ENCODE measurements at regions not wholly inside any gene's neighbourhood (a gene's known extent, or its start where the extent isn't known, plus 50 kb on each side); places are given as distances from the start of the nearest gene placed in this dataset.
A peak's percentile ranks its signal among the peaks of the same experiment; 100 is the strongest.

GRCh38 chr4:184282251-184282713 is 64.6 kb upstream of the ENPP6 start (continued):
- peak; percentile 50 to 70 (median 61) for TF ChIP-seq CTCF (IDR thresholded peaks at IDR 0.05 in 2 of 3, conservative IDR thresholded peaks at IDR 0.05 in 1 of 3; ENCODE audit: control insufficient read depth in 2 of 3, extremely low read depth in 1 of 3, insufficient read depth in 1 of 3, low read depth in 3 of 3, low read length in 3 of 3)
- TF ChIP-seq USF2 (IDR thresholded peaks at IDR 0.05; ENCODE audit: borderline replicate concordance, low read depth, low read length), result no peak
- TF ChIP-seq ETV6 (conservative IDR thresholded peaks at IDR 0.05 in 1 of 2, IDR thresholded peaks at IDR 0.05 in 1 of 2; ENCODE audit: borderline replicate concordance in 1 of 2, low read depth in 1 of 2), result peak in 1 of 2 experiments; percentile 54; a peak in 1 of 4 replicates
- TF ChIP-seq PRDM15 (CRISPR knock-in tag; IDR thresholded peaks at IDR 0.05), result no peak
- TF ChIP-seq ZSCAN29 (IDR thresholded peaks at IDR 0.05), result 0 out of 2 replicates have a peak, but pooled peaks have one; percentile 8
- TF ChIP-seq, protein P1, sequence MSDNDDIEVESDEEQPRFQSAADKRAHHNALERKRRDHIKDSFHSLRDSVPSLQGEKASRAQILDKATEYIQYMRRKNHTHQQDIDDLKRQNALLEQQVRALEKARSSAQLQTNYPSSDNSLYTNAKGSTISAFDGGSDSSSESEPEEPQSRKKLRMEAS (IDR thresholded peaks at IDR 0.05; ENCODE audit: low read depth, low read length), result no peak
- no peak for TF ChIP-seq CHD2 (IDR thresholded peaks at IDR 0.05; ENCODE audit: borderline replicate concordance, low read depth, low read length)
- TF ChIP-seq PAX5 (IDR thresholded peaks at IDR 0.05; ENCODE audit: borderline replicate concordance, low read depth, low read length), result peak; percentile 61; the same call in 1 of the 2 replicates
- TF ChIP-seq JUNB (IDR thresholded peaks at IDR 0.05), result no peak
- TF ChIP-seq CHD1 (IDR thresholded peaks at IDR 0.05; ENCODE audit: low read depth, low read length), result 0 out of 2 replicates have a peak, but pooled peaks have one; percentile 19
- peak; percentile 31 for TF ChIP-seq IKZF1 (conservative IDR thresholded peaks at IDR 0.05)
- peak; percentile 62 for TF ChIP-seq POLR2A (IDR thresholded peaks at IDR 0.05; ENCODE audit: low read depth, low read length)
- TF ChIP-seq NR2F1 (conservative IDR thresholded peaks at IDR 0.05), result peak; percentile 52
- TF ChIP-seq TCF12 (IDR thresholded peaks at IDR 0.05; ENCODE audit: low read depth, low read length), result 0 out of 2 replicates have a peak, but pooled peaks have one; percentile 39
- TF ChIP-seq HDAC6 (IDR thresholded peaks at IDR 0.05; ENCODE audit: unreplicated experiment), result peak; percentile 31
- TF ChIP-seq, protein P2, sequence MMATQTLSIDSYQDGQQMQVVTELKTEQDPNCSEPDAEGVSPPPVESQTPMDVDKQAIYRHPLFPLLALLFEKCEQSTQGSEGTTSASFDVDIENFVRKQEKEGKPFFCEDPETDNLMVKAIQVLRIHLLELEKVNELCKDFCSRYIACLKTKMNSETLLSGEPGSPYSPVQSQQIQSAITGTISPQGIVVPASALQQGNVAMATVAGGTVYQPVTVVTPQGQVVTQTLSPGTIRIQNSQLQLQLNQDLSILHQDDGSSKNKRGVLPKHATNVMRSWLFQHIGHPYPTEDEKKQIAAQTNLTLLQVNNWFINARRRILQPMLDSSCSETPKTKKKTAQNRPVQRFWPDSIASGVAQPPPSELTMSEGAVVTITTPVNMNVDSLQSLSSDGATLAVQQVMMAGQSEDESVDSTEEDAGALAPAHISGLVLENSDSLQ (IDR thresholded peaks at IDR 0.05), result peak; percentile 42; the same call in 1 of the 2 replicates
- peak; percentile 61 for TF ChIP-seq POLR2AphosphoS5 (IDR thresholded peaks at IDR 0.05; ENCODE audit: low read length)
- peak; percentile 31; the same call in 1 of the 2 replicates for TF ChIP-seq GATAD2B (conservative IDR thresholded peaks at IDR 0.05; ENCODE audit: low read depth)
- TF ChIP-seq RAD21 (IDR thresholded peaks at IDR 0.05; ENCODE audit: insufficient read depth, low read depth, low read length), result peak; percentile 69
- TF ChIP-seq, protein P3, sequence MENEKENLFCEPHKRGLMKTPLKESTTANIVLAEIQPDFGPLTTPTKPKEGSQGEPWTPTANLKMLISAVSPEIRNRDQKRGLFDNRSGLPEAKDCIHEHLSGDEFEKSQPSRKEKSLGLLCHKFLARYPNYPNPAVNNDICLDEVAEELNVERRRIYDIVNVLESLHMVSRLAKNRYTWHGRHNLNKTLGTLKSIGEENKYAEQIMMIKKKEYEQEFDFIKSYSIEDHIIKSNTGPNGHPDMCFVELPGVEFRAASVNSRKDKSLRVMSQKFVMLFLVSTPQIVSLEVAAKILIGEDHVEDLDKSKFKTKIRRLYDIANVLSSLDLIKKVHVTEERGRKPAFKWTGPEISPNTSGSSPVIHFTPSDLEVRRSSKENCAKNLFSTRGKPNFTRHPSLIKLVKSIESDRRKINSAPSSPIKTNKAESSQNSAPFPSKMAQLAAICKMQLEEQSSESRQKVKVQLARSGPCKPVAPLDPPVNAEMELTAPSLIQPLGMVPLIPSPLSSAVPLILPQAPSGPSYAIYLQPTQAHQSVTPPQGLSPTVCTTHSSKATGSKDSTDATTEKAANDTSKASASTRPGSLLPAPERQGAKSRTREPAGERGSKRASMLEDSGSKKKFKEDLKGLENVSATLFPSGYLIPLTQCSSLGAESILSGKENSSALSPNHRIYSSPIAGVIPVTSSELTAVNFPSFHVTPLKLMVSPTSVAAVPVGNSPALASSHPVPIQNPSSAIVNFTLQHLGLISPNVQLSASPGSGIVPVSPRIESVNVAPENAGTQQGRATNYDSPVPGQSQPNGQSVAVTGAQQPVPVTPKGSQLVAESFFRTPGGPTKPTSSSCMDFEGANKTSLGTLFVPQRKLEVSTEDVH (IDR thresholded peaks at IDR 0.05; ENCODE audit: low read depth, partially characterized antibody), result no peak
